ENCODE measurements at regions not wholly inside any gene's neighbourhood (a gene's known extent, or its start where the extent isn't known, plus 50 kb on each side); places are given as distances from the start of the nearest gene placed in this dataset.
A peak's percentile ranks its signal among the peaks of the same experiment; 100 is the strongest.

GRCh38 chr3:107973152-107973551 lies 117.7 kb downstream of the CD47 start:
- ChIA-PET POLR2A (ENCODE audit: unreplicated experiment) (interaction anchor here (0.6 kb wide), 1 partner anchor 12 kb away, joined by 3 read pairs; no protein-coding TSS in a partner anchor), CTCF (no interaction called here)
- no peaks in the 10 kb centered on the region for H3F3A ChIP-seq (ENCODE audit: low read length, unreplicated experiment)
- H4K20me1 ChIP-seq (ENCODE audit: low read length) = no peaks in the 10 kb centered on the region
- ATAC-seq = no peak
- no peak overlapping the region for H3K27ac ChIP-seq (ENCODE audit: low read length)
- H3K79me2 ChIP-seq (ENCODE audit: low read length) = no peaks in the 10 kb centered on the region
- no peaks in the 10 kb centered on the region for H3K36me3 ChIP-seq (ENCODE audit: low read depth, low read length)
- no peak overlapping the region for H3K9ac ChIP-seq (ENCODE audit: low read length)
- H3K4me2 ChIP-seq (ENCODE audit: low read length) = no peak overlapping the region
- intact Hi-C loops (cut with micrococcal nuclease) = no loop called here
- no peaks in the 10 kb centered on the region for H3K9me3 ChIP-seq (ENCODE audit: low read length)
- no peak overlapping the region for H2AFZ ChIP-seq (ENCODE audit: low read length)
- TF ChIP-seq EZH2 (IDR thresholded peaks at IDR 0.05; ENCODE audit: low read length, unreplicated experiment) (no peak), EZH2phosphoT487 (IDR thresholded peaks at IDR 0.05; ENCODE audit: borderline replicate concordance, low read length) (no peak), CTCF (conservative IDR thresholded peaks at IDR 0.05; ENCODE audit: low read depth, low read length) (no peak)
- peak; percentile 63 for DNase-seq
- peaks cover 30% of the 10 kb centered on the region for H3K4me1 ChIP-seq (ENCODE audit: insufficient read depth, low read length)
- H3K4me3 ChIP-seq (ENCODE audit: low read length) = no peak overlapping the region
- BruUV-seq (replicated peaks) = no TSS peak
- H3K9me2 ChIP-seq (replicated peaks; ENCODE audit: low read length) = no peaks in the 10 kb centered on the region
- H3K27me3 ChIP-seq (ENCODE audit: low read length) = no peaks in the 10 kb centered on the region

DNA sequence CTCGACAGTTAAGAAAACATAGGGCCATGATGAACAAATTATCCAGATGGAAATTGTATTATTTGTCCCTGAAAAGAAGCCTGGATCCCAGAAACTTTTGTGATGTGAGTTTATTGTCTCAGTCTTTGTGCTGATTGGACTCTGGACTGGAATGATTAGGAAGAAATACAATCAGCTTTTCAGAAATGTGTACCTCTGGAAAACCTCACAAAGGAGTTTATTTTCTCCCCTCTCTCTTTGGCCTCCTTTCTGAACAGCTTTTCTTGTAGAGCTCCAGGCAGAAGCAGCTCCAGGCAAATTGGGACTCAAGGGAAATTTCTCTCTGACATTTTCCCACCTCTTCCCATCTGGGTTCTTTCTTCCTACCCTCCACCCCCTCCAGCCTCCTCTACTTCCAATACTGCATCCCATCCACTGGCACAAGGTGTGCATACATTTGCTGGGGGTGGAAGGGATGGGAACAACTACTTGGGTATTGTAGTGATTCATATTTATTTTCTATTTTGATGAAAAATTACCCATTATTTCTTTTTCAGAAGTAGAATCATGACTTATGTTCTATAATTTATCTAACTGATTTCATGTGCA lies 119.7 kb downstream of the CD47 start:
- Histone ChIP-seq H3K79me2 (ENCODE audit: low read length) (no peaks in the 10 kb centered on the region), H3K27ac (ENCODE audit: low read length) (no peak overlapping the region), H4K20me1 (ENCODE audit: low read length) (no peaks in the 10 kb centered on the region), H3K36me3 (ENCODE audit: low read depth, low read length) (no peaks in the 10 kb centered on the region), H3K9ac (ENCODE audit: low read length) (no peak overlapping the region), H3K4me3 (ENCODE audit: low read length) (no peak overlapping the region), H3K4me1 (ENCODE audit: insufficient read depth, low read length) (peaks cover 30% of the 10 kb centered on the region), H3K4me2 (ENCODE audit: low read length) (no peak overlapping the region), H3K9me3 (ENCODE audit: low read length) (no peaks in the 10 kb centered on the region), H3F3A (ENCODE audit: low read length, unreplicated experiment) (no peaks in the 10 kb centered on the region), H3K9me2 (replicated peaks; ENCODE audit: low read length) (no peaks in the 10 kb centered on the region), H2AFZ (ENCODE audit: low read length) (peak overlapping the region; percentile 48; the same call in 1 of the 2 replicates), H3K27me3 (ENCODE audit: low read length) (no peaks in the 10 kb centered on the region)
- no TSS peak for BruUV-seq (replicated peaks)
- TF ChIP-seq EZH2 (IDR thresholded peaks at IDR 0.05; ENCODE audit: low read length, unreplicated experiment) (no peak), EZH2phosphoT487 (IDR thresholded peaks at IDR 0.05; ENCODE audit: borderline replicate concordance, low read length) (no peak), CTCF (conservative IDR thresholded peaks at IDR 0.05; ENCODE audit: low read depth, low read length) (no peak)
- CTCF ChIA-PET = no interaction called here
- intact Hi-C loops (cut with micrococcal nuclease) = loop anchor here (2.0 kb wide), 1 partner anchor 44 kb away; no protein-coding TSS in a partner anchor
- no peak for DNase-seq
- POLR2A ChIA-PET (ENCODE audit: unreplicated experiment) = no interaction called here
- no peak for ATAC-seq

Measured in PC-3 (cell line).